CD4-positive, alpha-beta T cell (primary cell): ENCODE measurements at regions not wholly inside any gene's neighbourhood (a gene's known extent, or its start where the extent isn't known, plus 50 kb on each side); places are given as distances from the start of the nearest gene placed in this dataset.
A peak's percentile ranks its signal among the peaks of the same experiment; 100 is the strongest.

Experiments
- ATAC-seq: fragments of 200-7000 bp; cut with Tn5 transposase; one replicate; pipeline ENCODE4 v1.10.0; 2022; ENCODE audit warnings: mild to moderate bottlenecking; ENCODE audit not compliant: poor library complexity
- CTCF ChIA-PET: fragments of 350-600 bp; sonication (Branson Sonifier 250); formaldehyde crosslinking; loops from one replicate; lab custom pipeline; 2021; ENCODE audit warnings: antibody characterized with exemption, inconsistent platforms; lab: Charles Lee
- POLR2A ChIA-PET: fragments of 350-600 bp; sonication (Branson Sonifier 250); formaldehyde crosslinking; loops from one replicate; lab custom pipeline; 2021; ENCODE audit warnings: antibody characterized with exemption, inconsistent platforms; lab: Charles Lee
- DNase-seq, 14 experiments: peaks; one replicate each; pipeline ENCODE4 v3.0.0-alpha.2; 2013 to 2020; ENCODE audit warnings: mixed read lengths in 2 of 14
- H3K27ac ChIP-seq, 2 donors: one replicate each; pipeline versions ENCODE4 v1.5.1 to v1.7.0; 2013; ENCODE audit warnings: low read length in 2 of 2, low read depth in 1 of 2, mild to moderate bottlenecking in 1 of 2
- H3K27me3 ChIP-seq, 2 experiments: 1 replicate in 1 of 2; 2 replicates in 1 of 2; pipeline versions ENCODE4 v1.6.1 to v1.7.0; 2013; ENCODE audit warnings: low read length in 2 of 2, control low read depth in 1 of 2, mild to moderate bottlenecking in 1 of 2, moderate library complexity in 1 of 2; ENCODE audit not compliant: insufficient read depth in 2 of 2, control insufficient read depth in 1 of 2
- H3K36me3 ChIP-seq: one replicate; pipeline ENCODE4 v1.6.1; 2013; ENCODE audit warnings: low read length, control low read depth; ENCODE audit not compliant: insufficient read depth
- H3K4me1 ChIP-seq: one replicate; pipeline ENCODE4 v1.6.1; 2013; ENCODE audit warnings: low read length, control low read depth; ENCODE audit not compliant: insufficient read depth
- H3K4me3 ChIP-seq: one replicate; pipeline ENCODE4 v1.5.1; 2013; ENCODE audit warnings: mild to moderate bottlenecking, low read length, moderate library complexity
- H3K9me3 ChIP-seq, 2 experiments: 1 replicate in 1 of 2; 2 replicates in 1 of 2; pipeline versions ENCODE4 v1.6.1 to v1.7.0; 2013; ENCODE audit warnings: low read length in 2 of 2, mild to moderate bottlenecking in 2 of 2, control low read depth in 1 of 2, moderate library complexity in 1 of 2; ENCODE audit not compliant: control insufficient read depth in 1 of 2, insufficient read depth in 1 of 2
- H3K27ac Mint-ChIP-seq: one replicate; pipeline ENCODE4 v1.8.0; 2020; ENCODE audit warnings: mixed read lengths
- H3K27me3 Mint-ChIP-seq: one replicate; pipeline ENCODE4 v1.8.0; 2021; ENCODE audit warnings: mixed read lengths
- H3K36me3 Mint-ChIP-seq: one replicate; pipeline ENCODE4 v1.8.0; 2021; ENCODE audit warnings: low read depth, mixed read lengths
- H3K4me1 Mint-ChIP-seq: one replicate; pipeline ENCODE4 v1.8.0; 2021; ENCODE audit warnings: low read depth, mixed read lengths
- H3K4me3 Mint-ChIP-seq: one replicate; pipeline ENCODE4 v1.8.0; 2020; ENCODE audit warnings: mild to moderate bottlenecking, mixed read lengths
- H3K9me3 Mint-ChIP-seq: one replicate; pipeline ENCODE4 v1.8.0; 2020; ENCODE audit warnings: mixed read lengths
- CTCF ChIP-seq: fragments of 200-600 bp; IDR thresholded peaks from one replicate; pipeline ENCODE4 v1.8.0; 2022; ENCODE audit warnings: antibody characterized with exemption, mild to moderate bottlenecking
- intact Hi-C, 2 experiments: fragments of 100-400 bp; cut with DNase I in 1 of 2; cut with micrococcal nuclease in 1 of 2; formaldehyde crosslinking; loops; one replicate each; pipeline versions ENCODE4 v1.15.1 to v1.9.0; 2023 to 2025; cut with DNase I, micrococcal nuclease

- DNase-seq (no peak), ATAC-seq (no peak)
- ChIA-PET CTCF (no interaction called here), POLR2A (no interaction called here)
- H3K4me1 Mint-ChIP-seq = no peaks in the 10 kb centered on the region
- no peaks in the 10 kb centered on the region for H3K27me3 ChIP-seq
- no peak overlapping the region for H3K27ac Mint-ChIP-seq
- H3K9me3 ChIP-seq = peaks cover 0 to 5% of the 10 kb centered on the region in 2 experiments
- H3K4me3 ChIP-seq = no peak overlapping the region
- H3K4me1 ChIP-seq = no peaks in the 10 kb centered on the region
- no peaks in the 10 kb centered on the region for H3K36me3 Mint-ChIP-seq
- intact Hi-C loops = no loop called here
- no peaks in the 10 kb centered on the region for H3K27me3 Mint-ChIP-seq
- no peaks in the 10 kb centered on the region for H3K36me3 ChIP-seq
- no peak overlapping the region for H3K4me3 Mint-ChIP-seq
- no peak overlapping the region for H3K27ac ChIP-seq
- TF ChIP-seq CTCF = no peak
- H3K9me3 Mint-ChIP-seq = no peaks in the 10 kb centered on the region
These were observed 338.7 kb downstream of the TXNL1 start for GRCh38 chr18:56299740-56300139.

- Histone ChIP-seq H3K36me3 (no peaks in the 10 kb centered on the region), H3K27ac (no peak overlapping the region), H3K27me3 (no peaks in the 10 kb centered on the region), H3K9me3 (peaks cover 0 to 5% of the 10 kb centered on the region in 2 experiments), H3K4me1 (no peaks in the 10 kb centered on the region), H3K4me3 (no peak overlapping the region)
- Mint-ChIP-seq H3K27ac (no peak overlapping the region), H3K9me3 (no peaks in the 10 kb centered on the region), H3K4me1 (no peaks in the 10 kb centered on the region), H3K27me3 (no peaks in the 10 kb centered on the region), H3K36me3 (no peaks in the 10 kb centered on the region), H3K4me3 (no peak overlapping the region)
- DNase-seq = peak in 2 of 14 experiments; percentile 9 to 14
- ChIA-PET CTCF (no interaction called here), POLR2A (no interaction called here)
- no peak for ATAC-seq
- TF ChIP-seq CTCF = no peak
- intact Hi-C loops = no loop called here
These were observed 339.5 kb downstream of the TXNL1 start for GRCh38 chr18:56298935-56299334.

- Histone ChIP-seq H3K4me1 (no peaks in the 10 kb centered on the region), H3K27me3 (no peaks in the 10 kb centered on the region), H3K9me3 (no peaks in the 10 kb centered on the region), H3K27ac (no peak overlapping the region), H3K36me3 (no peaks in the 10 kb centered on the region), H3K4me3 (no peak overlapping the region)
- CTCF ChIA-PET = no interaction called here
- POLR2A ChIA-PET = no interaction called here
- no peaks in the 10 kb centered on the region for H3K9me3 Mint-ChIP-seq
- ATAC-seq (no peak), DNase-seq (no peak)
- intact Hi-C loops = no loop called here
- no peaks in the 10 kb centered on the region for H3K36me3 Mint-ChIP-seq
- H3K4me3 Mint-ChIP-seq = no peak overlapping the region
- no peaks in the 10 kb centered on the region for H3K27me3 Mint-ChIP-seq
- TF ChIP-seq CTCF = no peak
- no peak overlapping the region for H3K27ac Mint-ChIP-seq
- no peaks in the 10 kb centered on the region for H3K4me1 Mint-ChIP-seq
These were observed 342.0 kb downstream of the TXNL1 start for GRCh38 chr18:56296381-56296780.
